Muscle of leg (tissue), 3 donors: ENCODE measurements at regions not wholly inside any gene's neighbourhood (a gene's known extent, or its start where the extent isn't known, plus 50 kb on each side); places are given as distances from the start of the nearest gene placed in this dataset.
A peak's percentile ranks its signal among the peaks of the same experiment; 100 is the strongest.

ENCODE experiments used
- DNase-seq: peaks from one replicate; pipeline ENCODE4 v3.0.0; 2013
- H3K27ac ChIP-seq: one replicate; pipeline ENCODE4 v1.5.1; 2013; ENCODE audit warnings: mild to moderate bottlenecking, low read length, control low read depth
- H3K27me3 ChIP-seq: one replicate; pipeline ENCODE4 v1.6.1; 2013; ENCODE audit warnings: low read length; ENCODE audit not compliant: control insufficient read depth, insufficient read depth
- H3K36me3 ChIP-seq: one replicate; pipeline ENCODE4 v1.6.1; 2013; ENCODE audit warnings: low read length; ENCODE audit not compliant: control insufficient read depth, insufficient read depth
- H3K4me1 ChIP-seq: one replicate; pipeline ENCODE4 v1.6.1; 2013; ENCODE audit warnings: low read length; ENCODE audit not compliant: control insufficient read depth, insufficient read depth
- H3K4me3 ChIP-seq: one replicate; pipeline ENCODE4 v1.5.1; 2013; ENCODE audit warnings: low read length, control low read depth
- H3K9me3 ChIP-seq: replicated peaks from 2 replicates; pipeline ENCODE4 v1.6.1; 2013; ENCODE audit warnings: low read depth, low read length; ENCODE audit not compliant: control insufficient read depth
- WGBS: methylation state at CpG from one replicate; pipeline ENCODE4 v1.1.5; 2013; ENCODE audit warnings: missing lambda C conversion rate; ENCODE audit not compliant: insufficient coverage; 5-methylcytosine and 5-hydroxymethylcytosine counted together

- no peak for DNase-seq
- 50% methylated on average over 2 of the region's 2 CpGs for WGBS
- H3K27me3 ChIP-seq, result no peaks in the 10 kb centered on the region
- no peaks in the 10 kb centered on the region for H3K4me1 ChIP-seq
- no peak overlapping the region for H3K27ac ChIP-seq
- no peaks in the 10 kb centered on the region for H3K36me3 ChIP-seq
- H3K9me3 ChIP-seq, result no peaks in the 10 kb centered on the region
- no peak overlapping the region for H3K4me3 ChIP-seq
Observed at GRCh38 chr13:34869696-34870095, 72.4 kb upstream of the NBEA start.

GRCh38 chr13:34878329-34878728 is 63.7 kb upstream of the NBEA start:
- H3K4me1 ChIP-seq, result no peaks in the 10 kb centered on the region
- H3K27me3 ChIP-seq, result no peaks in the 10 kb centered on the region
- no peak overlapping the region for H3K27ac ChIP-seq
- no peak overlapping the region for H3K4me3 ChIP-seq
- H3K36me3 ChIP-seq, result no peaks in the 10 kb centered on the region
- DNase-seq, result no peak
- H3K9me3 ChIP-seq, result no peaks in the 10 kb centered on the region

DNA sequence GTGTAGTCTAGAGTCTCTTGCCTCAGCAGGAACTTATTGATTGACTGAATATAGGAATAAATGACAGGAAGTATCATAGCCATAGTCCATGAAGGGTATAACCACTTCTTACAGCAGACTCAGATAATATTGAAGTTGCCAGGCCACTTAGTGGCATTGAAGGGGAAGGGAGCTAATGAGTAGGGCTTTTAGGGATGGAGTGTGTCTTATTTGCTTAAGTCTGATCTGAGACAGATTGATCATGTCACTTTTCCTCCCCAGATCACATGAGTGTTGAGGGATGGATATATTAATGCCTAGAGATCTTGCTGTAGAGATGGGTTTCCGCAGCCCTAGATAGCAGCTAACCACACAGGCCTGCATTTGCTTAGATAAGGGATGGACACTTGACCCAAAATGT is 62.2 kb upstream of the NBEA start:
- peaks cover 5% of the 10 kb centered on the region for H3K4me1 ChIP-seq
- H3K27ac ChIP-seq, result no peak overlapping the region
- H3K9me3 ChIP-seq, result no peaks in the 10 kb centered on the region
- H3K4me3 ChIP-seq, result no peak overlapping the region
- H3K27me3 ChIP-seq, result no peaks in the 10 kb centered on the region
- DNase-seq, result no peak
- WGBS, result no CpG with 5 or more reads among the region's 1 CpG
- H3K36me3 ChIP-seq, result no peaks in the 10 kb centered on the region

GRCh38 chr13:34881494-34881893 is 60.6 kb upstream of the NBEA start:
- Histone ChIP-seq H3K9me3 (no peaks in the 10 kb centered on the region), H3K27ac (no peak overlapping the region), H3K36me3 (no peaks in the 10 kb centered on the region), H3K27me3 (no peaks in the 10 kb centered on the region), H3K4me1 (peaks cover 5% of the 10 kb centered on the region), H3K4me3 (no peak overlapping the region)
- DNase-seq, result no peak
- WGBS, result no CpG with 5 or more reads among the region's 2 CpGs

DNA sequence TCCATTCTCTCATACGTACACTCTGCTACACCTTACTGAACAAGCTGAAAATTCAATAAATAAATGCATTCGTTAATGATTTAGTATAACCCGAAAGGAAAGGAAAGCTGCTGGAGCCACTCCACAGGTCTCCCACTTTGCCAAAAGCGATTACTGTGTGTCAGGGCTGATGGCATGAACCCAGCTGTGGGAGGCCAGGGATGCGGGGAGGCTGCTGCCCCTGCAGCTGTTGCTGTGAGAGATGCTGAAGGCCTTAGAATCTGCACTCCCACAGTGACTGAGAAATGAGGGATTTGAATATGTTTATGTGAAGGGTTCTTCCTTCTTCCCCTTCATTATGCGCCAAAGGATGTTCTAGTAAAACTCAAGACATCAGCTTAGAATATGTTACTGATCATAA is 58.7 kb upstream of the NBEA start:
- H3K4me3 ChIP-seq, result no peak overlapping the region
- H3K9me3 ChIP-seq, result no peaks in the 10 kb centered on the region
- H3K4me1 ChIP-seq, result peaks cover 5% of the 10 kb centered on the region
- H3K27me3 ChIP-seq, result no peaks in the 10 kb centered on the region
- DNase-seq, result peak; percentile 73
- H3K27ac ChIP-seq, result no peak overlapping the region
- 20% methylated on average over 1 of the region's 6 CpGs for WGBS
- H3K36me3 ChIP-seq, result no peaks in the 10 kb centered on the region

DNA sequence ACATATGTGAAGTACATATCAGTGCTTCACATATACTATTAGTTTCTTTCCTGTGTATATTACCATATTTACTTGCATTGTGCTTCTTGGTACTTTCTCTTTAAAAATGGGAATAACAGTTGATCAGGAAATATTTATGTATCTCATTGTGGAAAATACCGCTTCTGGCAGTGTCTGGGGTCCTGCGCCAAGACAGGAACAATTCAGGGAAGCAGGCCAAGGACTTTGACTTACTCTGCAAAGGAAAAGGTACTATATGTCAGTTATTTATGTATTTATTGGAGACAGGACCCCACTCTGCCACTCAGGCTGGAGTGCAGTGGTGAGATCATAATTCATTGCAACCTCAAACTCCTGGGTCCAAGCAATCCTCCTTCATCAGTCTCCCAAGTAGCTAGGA is 57.7 kb upstream of the NBEA start:
- Histone ChIP-seq H3K27me3 (no peaks in the 10 kb centered on the region), H3K4me1 (peaks cover 5% of the 10 kb centered on the region), H3K36me3 (no peaks in the 10 kb centered on the region), H3K9me3 (no peaks in the 10 kb centered on the region), H3K27ac (no peak overlapping the region), H3K4me3 (no peak overlapping the region)
- WGBS, result no CpG with 5 or more reads among the region's 2 CpGs
- DNase-seq, result peak; percentile 48

DNA sequence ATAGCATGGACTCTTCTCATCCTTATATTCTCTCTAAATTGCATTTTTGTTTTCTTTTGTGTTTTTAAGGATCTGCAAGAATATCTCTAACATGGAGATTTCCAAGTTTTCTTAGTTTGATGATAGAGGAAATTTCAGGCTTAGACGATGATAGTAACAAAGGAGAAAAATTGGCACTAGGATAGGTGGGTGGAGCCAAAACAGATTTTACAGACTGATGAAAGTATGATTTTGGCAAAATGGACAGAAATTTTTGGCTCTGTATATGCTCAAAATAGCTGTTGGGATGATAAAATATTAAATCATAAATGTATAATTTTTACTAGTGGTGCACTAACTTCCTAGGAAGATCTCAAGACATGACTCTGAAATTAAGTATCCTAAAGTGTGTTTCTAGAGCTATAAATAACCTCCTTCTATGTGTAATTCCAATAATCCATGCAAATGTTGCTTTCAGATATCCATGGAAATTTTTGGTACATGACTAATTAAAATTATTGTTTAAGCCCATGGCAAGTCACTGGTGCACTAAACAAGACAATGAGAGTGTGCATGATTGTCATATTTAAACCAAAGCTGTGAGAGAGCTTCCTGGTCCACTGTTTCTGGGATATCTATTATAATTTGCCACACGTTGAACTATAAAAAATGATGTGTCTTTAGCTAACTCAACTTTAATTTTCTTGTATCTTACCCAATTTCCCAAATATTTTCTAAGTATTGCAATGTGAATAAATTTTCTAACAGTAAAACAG is 55.8 kb upstream of the NBEA start:
- DNase-seq, result peak; percentile 79
- H3K9me3 ChIP-seq, result no peaks in the 10 kb centered on the region
- no peak overlapping the region for H3K4me3 ChIP-seq
- H3K27ac ChIP-seq, result no peak overlapping the region
- no peaks in the 10 kb centered on the region for H3K36me3 ChIP-seq
- no peaks in the 10 kb centered on the region for H3K27me3 ChIP-seq
- H3K4me1 ChIP-seq, result peaks cover 5% of the 10 kb centered on the region
- 0% methylated on average over 1 of the region's 2 CpGs for WGBS

DNA sequence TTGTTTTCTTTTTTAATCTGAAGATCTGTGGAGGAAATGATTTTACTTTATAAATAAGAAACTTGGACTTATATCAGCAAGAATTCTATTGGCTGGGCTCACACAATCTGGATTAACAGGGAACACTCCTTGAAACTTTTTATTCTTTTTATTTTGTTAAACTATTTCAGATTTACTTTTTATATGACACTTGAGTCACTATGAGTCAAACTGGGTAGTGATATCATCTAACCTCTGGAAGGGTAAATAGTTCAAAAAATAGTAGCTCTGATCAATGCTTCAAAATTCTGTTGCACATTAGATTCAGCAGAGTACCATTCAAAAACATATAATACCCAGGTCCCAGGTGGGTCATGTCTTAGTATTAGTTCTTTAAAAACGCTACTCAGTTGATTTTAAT is 55.1 kb upstream of the NBEA start:
- Histone ChIP-seq H3K27ac (no peak overlapping the region), H3K36me3 (no peaks in the 10 kb centered on the region), H3K9me3 (no peaks in the 10 kb centered on the region), H3K4me1 (peaks cover 5% of the 10 kb centered on the region), H3K27me3 (no peaks in the 10 kb centered on the region), H3K4me3 (no peak overlapping the region)
- WGBS, result no CpG with 5 or more reads among the region's 1 CpG
- no peak for DNase-seq
